NCI-H2196 treated with DMSO at 0.1 percent for 48 hours (cell line): ENCODE measurements at regions not wholly inside any gene's neighbourhood (a gene's known extent, or its start where the extent isn't known, plus 50 kb on each side); places are given as distances from the start of the nearest gene placed in this dataset.
A peak's percentile ranks its signal among the peaks of the same experiment; 100 is the strongest.

Experiments used
- DNase-seq: peaks from one replicate; lab custom pipeline; 2025; ENCODE audit not compliant: unreplicated experiment; lab: John Stamatoyannopoulos, UW

- no peak for DNase-seq
These were observed 268.0 kb upstream of the LRATD1 start for GRCh38 chr2:14364471-14364870.

GRCh38 chr2:14385043-14385442 lies 247.5 kb upstream of the LRATD1 start:
- DNase-seq: no peak

GRCh38 chr2:14387332-14387731 lies 245.2 kb upstream of the LRATD1 start:
- DNase-seq: no peak

GRCh38 chr2:14388724-14389123 lies 243.8 kb upstream of the LRATD1 start:
- no peak for DNase-seq

GRCh38 chr2:14396533-14397083 lies 235.9 kb upstream of the LRATD1 start:
- no peak for DNase-seq

- no peak for DNase-seq
These were observed 233.9 kb upstream of the LRATD1 start for GRCh38 chr2:14398641-14399040.

- DNase-seq: peak; percentile 76
These were observed 230.6 kb upstream of the LRATD1 start for GRCh38 chr2:14401873-14402272.

- DNase-seq: no peak
These were observed 223.8 kb upstream of the LRATD1 start for GRCh38 chr2:14408695-14409094.

GRCh38 chr2:14417551-14417950 lies 215.0 kb upstream of the LRATD1 start:
- no peak for DNase-seq

- DNase-seq: no peak
These were observed 214.4 kb upstream of the LRATD1 start for GRCh38 chr2:14418115-14418514.

GRCh38 chr2:14420851-14421250 lies 211.7 kb upstream of the LRATD1 start:
- no peak for DNase-seq

- DNase-seq: no peak
These were observed 210.1 kb upstream of the LRATD1 start for GRCh38 chr2:14422426-14422825.

- no peak for DNase-seq
These were observed 209.2 kb upstream of the LRATD1 start for GRCh38 chr2:14423145-14423906.

GRCh38 chr2:14424478-14425390 lies 207.8 kb upstream of the LRATD1 start:
- DNase-seq: no peak

- DNase-seq: no peak
These were observed 206.6 kb upstream of the LRATD1 start for GRCh38 chr2:14425869-14426268.

- DNase-seq: no peak
These were observed 204.5 kb upstream of the LRATD1 start for GRCh38 chr2:14428056-14428455.

- no peak for DNase-seq
These were observed 198.5 kb upstream of the LRATD1 start for GRCh38 chr2:14433946-14434495.

GRCh38 chr2:14445670-14446069 lies 186.8 kb upstream of the LRATD1 start:
- DNase-seq: no peak

GRCh38 chr2:14448340-14448739 lies 184.2 kb upstream of the LRATD1 start:
- no peak for DNase-seq

- DNase-seq: no peak
These were observed 181.2 kb upstream of the LRATD1 start for GRCh38 chr2:14451312-14451711.

GRCh38 chr2:14454202-14454601 lies 178.3 kb upstream of the LRATD1 start:
- no peak for DNase-seq
